GM19395 (cell line): ENCODE measurements at regions not wholly inside any gene's neighbourhood (a gene's known extent, or its start where the extent isn't known, plus 50 kb on each side); places are given as distances from the start of the nearest gene placed in this dataset.

ENCODE experiments used
- ATAC-seq: cut with Tn5 transposase; IDR thresholded peaks from one replicate; pipeline ENCODE4 v1.9.1; 2021; ENCODE audit warnings: mild to moderate bottlenecking, moderate library complexity; ENCODE audit not compliant: unreplicated experiment

- no peak for ATAC-seq
Measured at GRCh38 chr7:22658031-22658430, 69.0 kb upstream of the IL6 start.

- no peak for ATAC-seq
Measured at GRCh38 chr7:22657479-22657878, 69.5 kb upstream of the IL6 start.

- ATAC-seq, result no peak
Measured at GRCh38 chr7:22655781-22656180, 71.2 kb upstream of the IL6 start.

- ATAC-seq, result no peak
Measured at GRCh38 chr7:22654831-22655230, 72.2 kb upstream of the IL6 start.

GRCh38 chr7:22653951-22654350 is 73.0 kb upstream of the IL6 start:
- ATAC-seq, result no peak

GRCh38 chr7:22651534-22652243 is 75.3 kb upstream of the IL6 start:
- ATAC-seq, result no peak

GRCh38 chr7:22651036-22651435 is 76.0 kb upstream of the IL6 start:
- no peak for ATAC-seq

- no peak for ATAC-seq
Measured at GRCh38 chr7:22649686-22650085, 77.3 kb upstream of the IL6 start.

- no peak for ATAC-seq
Measured at GRCh38 chr7:22647451-22648257, 79.3 kb upstream of the IL6 start.

GRCh38 chr7:22645418-22646181 is 81.4 kb upstream of the IL6 start:
- ATAC-seq, result no peak

GRCh38 chr7:22642454-22642853 is 84.5 kb upstream of the IL6 start:
- ATAC-seq, result no peak

- ATAC-seq, result peak; percentile 99
Measured at GRCh38 chr7:22640269-22640668, 86.7 kb upstream of the IL6 start.

GRCh38 chr7:22639396-22639795 is 87.6 kb upstream of the IL6 start:
- ATAC-seq, result no peak

- ATAC-seq, result no peak
Measured at GRCh38 chr7:22635349-22635748, 91.7 kb upstream of the IL6 start.

GRCh38 chr7:22633954-22634474 is 93.0 kb upstream of the IL6 start:
- no peak for ATAC-seq

GRCh38 chr7:22633286-22633953 is 93.6 kb upstream of the IL6 start:
- no peak for ATAC-seq

- no peak for ATAC-seq
Measured at GRCh38 chr7:22632674-22633073, 94.3 kb upstream of the IL6 start.

- no peak for ATAC-seq
Measured at GRCh38 chr7:22631730-22632129, 95.3 kb upstream of the IL6 start.

- no peak for ATAC-seq
Measured at GRCh38 chr7:22630069-22630468, 96.9 kb upstream of the IL6 start.

GRCh38 chr7:22629056-22629455 is 97.9 kb upstream of the IL6 start:
- no peak for ATAC-seq

- ATAC-seq, result no peak
Measured at GRCh38 chr7:22628112-22628511, 98.9 kb upstream of the IL6 start.
